HepG2 (cell line): ENCODE measurements at regions not wholly inside any gene's neighbourhood (a gene's known extent, or its start where the extent isn't known, plus 50 kb on each side); places are given as distances from the start of the nearest gene placed in this dataset.

Experiments used
- ATAC-seq: fragments of 200-7000 bp; cut with Tn5 transposase; 3 replicates; pipeline ENCODE4 v1.9.1; 2020; ENCODE audit warnings: mild to moderate bottlenecking, moderate library complexity
- BruUV-seq: library from RNA; stranded (reverse); fragments of 400-500 nt; replicated peaks from 2 replicates; lab custom pipeline; 2021; lab: Mats Ljungman, UMichigan
- CTCF ChIA-PET: fragments of 300-600 bp; formaldehyde crosslinking; extraction: SDS; loops from one replicate; lab custom pipeline; 2021; ENCODE audit warnings: low total read pairs, inconsistent platforms, low intra/inter-chr PET ratio; lab: Yijun Ruan, JAX
- POLR2A ChIA-PET: fragments of 350-600 bp; sonication (Branson Sonifier 250); formaldehyde crosslinking; loops from one replicate; lab custom pipeline; 2020; ENCODE audit warnings: antibody characterized with exemption, inconsistent platforms; lab: Yijun Ruan, JAX
- DNase-seq: peaks from one replicate; pipeline ENCODE4 v3.0.0-alpha.2; 2015; ENCODE audit warnings: low spot score
- FAIRE-seq: peaks from 3 replicates; lab custom pipeline; 2011; peaks lifted over from hg19 to GRCh38; lab: Jason Lieb, UNC
- H2AFZ ChIP-seq: one replicate; pipeline ENCODE4 v1.6.1; 2011; ENCODE audit warnings: low read length, inconsistent platforms
- H3K27ac ChIP-seq: fragments of 300-600 bp; 3 replicates; pipeline ENCODE4 v1.8.0; 2011; ENCODE audit warnings: mixed run types, mild to moderate bottlenecking, mixed read lengths, low read length, inconsistent platforms; ENCODE audit not compliant: insufficient read depth; ENCODE audit errors: extremely low read length
- H3K27me3 ChIP-seq, 2 experiments: fragments of 200-600 bp in 1 of 2; 2 replicates in 1 of 2; 3 replicates in 1 of 2; pipeline versions ENCODE4 v1.6.0 to v1.8.0; 2011; ENCODE audit warnings: low read length in 2 of 2, mild to moderate bottlenecking in 2 of 2, moderate library complexity in 2 of 2, inconsistent platforms in 1 of 2; ENCODE audit not compliant: insufficient read depth in 2 of 2, control insufficient read depth in 1 of 2
- H3K36me3 ChIP-seq, 2 experiments: fragments of 200-600 bp in 1 of 2; replicated peaks in 1 of 2; 2 replicates in 1 of 2; 3 replicates in 1 of 2; pipeline versions ENCODE4 v1.5.1 to v1.8.0; 2011; ENCODE audit warnings: low read length in 2 of 2, inconsistent platforms in 1 of 2; ENCODE audit not compliant: insufficient read depth in 2 of 2, control insufficient read depth in 1 of 2
- H3K4me1 ChIP-seq: 2 replicates; pipeline ENCODE4 v1.5.1; 2012; ENCODE audit warnings: low read length, inconsistent platforms; ENCODE audit not compliant: insufficient read depth
- H3K4me2 ChIP-seq: 2 replicates; pipeline ENCODE4 v1.6.0; 2011; ENCODE audit warnings: low read depth, low read length, inconsistent platforms
- H3K4me3 ChIP-seq, 3 experiments: fragments of 200-600 bp in 1 of 3; sonication (generic), shearing (Covaris generic) in 1 of 3; replicated peaks in 1 of 3; 2 replicates each; pipeline ENCODE4 v1.5.1; 2011 to 2016; ENCODE audit warnings: low read length in 3 of 3, inconsistent platforms in 2 of 3, low read depth in 2 of 3, mild to moderate bottlenecking in 2 of 3, control low read depth in 1 of 3, mixed read lengths in 1 of 3; ENCODE audit not compliant: insufficient read depth in 1 of 3
- H3K79me2 ChIP-seq: one replicate; pipeline ENCODE4 v1.6.1; 2011; ENCODE audit warnings: low read length, inconsistent platforms; ENCODE audit not compliant: insufficient read depth
- H3K9ac ChIP-seq: 2 replicates; pipeline ENCODE4 v1.6.0; 2011; ENCODE audit warnings: mild to moderate bottlenecking, low read depth, low read length, inconsistent platforms; ENCODE audit not compliant: insufficient read depth
- H3K9me3 ChIP-seq: 2 replicates; pipeline ENCODE4 v1.5.1; 2012; ENCODE audit warnings: mild to moderate bottlenecking, low read length
- H4K20me1 ChIP-seq: 2 replicates; pipeline ENCODE4 v1.6.0; 2011; ENCODE audit warnings: inconsistent platforms, mild to moderate bottlenecking, low read length, moderate library complexity; ENCODE audit not compliant: insufficient read depth
- ATF7-NPFF ChIP-seq: sonication (generic); formaldehyde crosslinking; IDR thresholded peaks from 2 replicates; pipeline ENCODE4 v1.8.1; 2023; ENCODE audit warnings: mild to moderate bottlenecking, low read depth, missing genetic modification reagents, moderate library complexity
- IRX3 ChIP-seq: sonication (generic); formaldehyde crosslinking; IDR thresholded peaks from 2 replicates; pipeline ENCODE4 v1.8.1; 2023; ENCODE audit warnings: mild to moderate bottlenecking, low read depth, missing genetic modification reagents, borderline replicate concordance
- KDM3A ChIP-seq: IDR thresholded peaks from 2 replicates; pipeline ENCODE4 v1.6.1; 2018; ENCODE audit warnings: low read depth, missing compliant biosample characterization
- TGIF2 ChIP-seq: IDR thresholded peaks from 2 replicates; pipeline ENCODE4 v1.6.1; 2016; ENCODE audit warnings: control low read depth, missing compliant biosample characterization
- ZNF616 ChIP-seq: sonication (generic); formaldehyde crosslinking; IDR thresholded peaks from 2 replicates; pipeline ENCODE4 v1.5.0; 2020; ENCODE audit warnings: low read depth, mild to moderate bottlenecking, missing genetic modification reagents
- ZSCAN20 ChIP-seq: sonication (generic); formaldehyde crosslinking; IDR thresholded peaks from 2 replicates; pipeline ENCODE4 v1.4.0; 2020; ENCODE audit warnings: missing genetic modification reagents, mild to moderate bottlenecking, borderline replicate concordance
- WGBS: methylation state at CpG from one replicate; pipeline ENCODE4 v1.1.6; 2017; ENCODE audit warnings: low lambda C conversion rate; 5-methylcytosine and 5-hydroxymethylcytosine counted together
- in situ Hi-C: cut with HindIII; loops from 2 replicates; pipeline ENCODE4 v1.10.0; 2017; ENCODE audit warnings: low pct_unique_long_range_greater_than_20kb; ENCODE audit not compliant: extremely low pct_ligation_motif_present
- intact Hi-C: fragments of 100-400 bp; cut with micrococcal nuclease; formaldehyde crosslinking; loops from one replicate; pipeline ENCODE4 v1.10.0; 2022; ENCODE audit not compliant: unreplicated experiment
- TF ChIP-seq, protein P1 (sequence below): sonication (generic); formaldehyde crosslinking; IDR thresholded peaks from 2 replicates; pipeline ENCODE4 v1.5.0; 2020; ENCODE audit warnings: mild to moderate bottlenecking, missing genetic modification reagents

DNA sequence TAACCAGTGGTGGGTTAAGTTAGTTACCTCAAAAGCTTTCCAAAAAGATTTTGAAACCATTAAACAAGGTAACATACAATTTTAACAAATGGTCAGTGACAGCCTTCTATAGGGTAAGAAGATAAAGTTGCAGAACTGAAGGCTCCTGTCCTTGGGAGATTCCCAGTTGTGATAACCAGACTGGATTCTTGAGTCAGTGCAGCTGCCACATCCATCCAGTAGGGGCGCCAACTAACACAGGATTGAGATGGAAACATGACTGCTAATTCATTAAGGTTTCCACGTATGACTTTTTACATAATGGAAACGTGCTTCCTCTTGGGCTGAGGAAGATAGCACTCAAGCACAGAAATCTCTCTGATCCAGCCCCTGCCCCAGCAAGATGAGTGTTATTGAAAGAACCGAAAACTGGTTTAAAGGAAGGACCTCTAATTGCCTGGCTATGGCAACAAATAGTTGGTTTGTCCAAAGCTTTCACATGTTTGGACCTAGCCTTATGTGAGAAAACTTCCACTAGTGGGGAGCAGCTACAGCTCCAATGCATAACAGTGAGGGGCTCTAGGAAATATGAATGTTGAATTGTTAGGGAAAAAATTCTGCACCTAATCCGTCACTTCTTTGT is 269.8 kb upstream of the MYOCD start (continued):
- TF ChIP-seq, protein P1, sequence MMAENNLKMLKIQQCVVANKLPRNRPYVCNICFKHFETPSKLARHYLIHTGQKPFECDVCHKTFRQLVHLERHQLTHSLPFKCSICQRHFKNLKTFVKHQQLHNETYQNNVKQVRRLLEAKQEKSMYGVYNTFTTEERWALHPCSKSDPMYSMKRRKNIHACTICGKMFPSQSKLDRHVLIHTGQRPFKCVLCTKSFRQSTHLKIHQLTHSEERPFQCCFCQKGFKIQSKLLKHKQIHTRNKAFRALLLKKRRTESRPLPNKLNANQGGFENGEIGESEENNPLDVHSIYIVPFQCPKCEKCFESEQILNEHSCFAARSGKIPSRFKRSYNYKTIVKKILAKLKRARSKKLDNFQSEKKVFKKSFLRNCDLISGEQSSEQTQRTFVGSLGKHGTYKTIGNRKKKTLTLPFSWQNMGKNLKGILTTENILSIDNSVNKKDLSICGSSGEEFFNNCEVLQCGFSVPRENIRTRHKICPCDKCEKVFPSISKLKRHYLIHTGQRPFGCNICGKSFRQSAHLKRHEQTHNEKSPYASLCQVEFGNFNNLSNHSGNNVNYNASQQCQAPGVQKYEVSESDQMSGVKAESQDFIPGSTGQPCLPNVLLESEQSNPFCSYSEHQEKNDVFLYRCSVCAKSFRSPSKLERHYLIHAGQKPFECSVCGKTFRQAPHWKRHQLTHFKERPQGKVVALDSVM, result no peak
- TF ChIP-seq KDM3A (CRISPR knock-in tag) (no peak), ZSCAN20 (CRISPR knock-in tag) (no peak), TGIF2 (no peak)

DNA sequence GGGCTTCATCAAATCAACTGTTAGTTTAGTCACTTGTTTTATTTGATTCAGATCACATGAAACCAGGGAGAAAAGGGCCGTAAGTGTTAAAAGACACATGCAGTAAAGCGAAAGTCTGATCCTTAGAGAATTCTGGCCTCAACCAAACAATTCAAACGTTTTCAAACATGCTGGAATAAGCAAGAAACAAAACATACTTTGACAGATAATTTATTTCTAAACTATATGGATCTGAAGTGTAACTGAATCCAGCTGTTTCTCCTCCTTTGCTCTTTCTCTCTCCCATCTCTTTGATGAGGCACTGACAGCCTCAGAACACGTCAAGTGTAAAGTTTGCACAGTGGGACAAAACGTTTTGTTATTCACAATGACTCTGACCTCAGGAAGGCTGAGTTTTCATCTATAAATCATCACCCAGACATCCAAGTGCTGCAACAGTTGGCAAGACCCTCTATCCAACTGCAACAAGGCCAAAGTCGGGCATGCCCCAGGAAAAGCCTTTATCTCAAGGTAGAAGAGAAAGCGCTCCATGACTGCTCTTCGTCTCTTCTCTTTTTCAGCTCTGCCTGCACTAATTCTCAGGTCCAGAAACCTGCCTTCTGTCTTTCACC is 267.1 kb upstream of the MYOCD start:
- Histone ChIP-seq H4K20me1 (no peaks in the 10 kb centered on the region), H3K4me3 (no peak overlapping the region), H3K27ac (no peak overlapping the region), H2AFZ (no peak overlapping the region), H3K9ac (no peak overlapping the region), H3K4me2 (no peak overlapping the region), H3K4me1 (no peaks in the 10 kb centered on the region), H3K36me3 (no peaks in the 10 kb centered on the region), H3K9me3 (no peaks in the 10 kb centered on the region), H3K27me3 (0 out of 5 replicates have a peak, but pooled peaks cover 0 to 4% of the 10 kb centered on the region in 2 experiments), H3K79me2 (no peaks in the 10 kb centered on the region)
- BruUV-seq, result no TSS peak
- ATAC-seq (no peak), FAIRE-seq (no peak), DNase-seq (no peak)
- ChIA-PET CTCF (no interaction called here), POLR2A (no interaction called here)
- TF ChIP-seq ATF7-NPFF (no peak), ZNF616 (CRISPR knock-in tag) (no peak), IRX3 (no peak)
- intact Hi-C loops, result no loop called here
- WGBS, result 32% methylated on average over 8 of the region's 8 CpGs
- in situ Hi-C loops, result no loop called here
